ENCODE measurements at regions not wholly inside any gene's neighbourhood (a gene's known extent, or its start where the extent isn't known, plus 50 kb on each side); places are given as distances from the start of the nearest gene placed in this dataset.

DNA sequence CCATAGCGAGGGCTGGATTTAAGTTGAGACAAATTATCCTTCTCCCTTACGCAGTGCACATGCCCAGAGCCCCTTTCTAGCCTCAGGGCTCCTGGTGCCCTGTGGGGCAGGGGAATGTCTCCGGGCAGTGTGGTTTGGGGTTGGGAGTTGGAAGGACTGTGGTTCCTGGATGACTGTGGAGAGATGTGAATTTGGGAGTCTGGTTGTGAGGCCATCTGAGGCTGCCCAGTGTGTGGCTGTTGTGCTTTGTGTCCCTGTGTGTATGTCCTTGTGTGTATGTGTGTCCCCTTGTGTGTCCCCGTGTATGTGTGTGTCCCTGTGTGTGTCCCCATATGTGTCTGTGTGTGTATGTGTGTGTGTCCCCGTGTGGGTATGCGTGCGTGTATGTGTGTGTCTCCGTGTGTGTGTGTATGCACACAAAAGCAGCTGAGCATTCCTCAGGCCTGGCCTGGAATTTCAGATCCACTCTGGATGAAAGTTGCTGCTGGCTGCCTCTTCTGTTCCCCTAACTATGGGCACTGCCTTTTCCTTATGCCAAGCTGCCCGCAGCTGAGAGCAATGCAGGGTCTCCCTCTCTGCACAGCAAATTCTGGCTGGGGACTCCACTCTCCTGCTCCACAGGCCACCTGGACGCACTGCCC lies 65.4 kb downstream of the UBIAD1 start:
- no peak for DNase-seq

DNA sequence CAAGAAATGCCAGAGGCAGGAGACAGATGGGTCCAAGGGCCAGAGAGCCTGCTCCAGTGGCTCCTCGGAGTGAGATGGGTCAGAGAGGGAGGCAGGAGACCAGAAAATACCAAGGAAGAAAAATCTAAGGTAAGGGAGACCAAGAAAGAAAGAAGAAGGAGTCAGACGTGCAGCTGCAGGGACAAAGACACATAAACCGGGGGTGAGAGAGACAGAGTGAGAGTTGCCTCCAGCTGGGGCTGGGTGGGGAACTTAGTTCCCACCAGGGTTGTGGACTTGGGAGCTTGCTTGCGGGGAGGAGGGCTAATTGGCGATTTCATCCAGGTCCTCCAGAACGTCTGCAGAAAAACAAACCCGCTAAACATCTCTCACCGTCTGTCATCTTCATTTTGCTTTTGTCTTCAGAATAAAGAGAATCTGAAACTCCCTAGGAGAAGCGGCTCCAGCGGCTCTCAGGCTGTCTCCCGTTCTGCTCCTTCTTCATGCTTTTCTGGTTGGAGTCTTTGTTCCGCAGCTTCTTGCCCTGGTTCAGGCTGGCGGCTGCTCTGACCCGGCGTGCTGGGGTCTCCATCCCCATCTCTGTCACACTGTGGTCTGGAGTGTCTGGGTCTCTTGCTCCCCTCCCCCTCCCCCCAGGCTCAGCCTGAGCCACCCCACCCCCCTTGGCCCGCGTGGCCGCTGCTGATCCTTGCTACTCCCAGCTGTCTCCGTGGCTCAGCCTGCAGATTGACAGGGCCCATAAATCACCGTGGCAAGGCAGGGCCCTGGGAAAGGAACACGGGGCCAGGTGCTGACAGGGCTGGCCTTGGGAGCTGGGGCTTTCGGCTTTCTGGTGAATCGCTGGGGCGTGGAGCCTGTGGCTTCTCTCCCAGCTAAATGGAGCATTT lies 66.6 kb downstream of the UBIAD1 start:
- DNase-seq = no peak

DNA sequence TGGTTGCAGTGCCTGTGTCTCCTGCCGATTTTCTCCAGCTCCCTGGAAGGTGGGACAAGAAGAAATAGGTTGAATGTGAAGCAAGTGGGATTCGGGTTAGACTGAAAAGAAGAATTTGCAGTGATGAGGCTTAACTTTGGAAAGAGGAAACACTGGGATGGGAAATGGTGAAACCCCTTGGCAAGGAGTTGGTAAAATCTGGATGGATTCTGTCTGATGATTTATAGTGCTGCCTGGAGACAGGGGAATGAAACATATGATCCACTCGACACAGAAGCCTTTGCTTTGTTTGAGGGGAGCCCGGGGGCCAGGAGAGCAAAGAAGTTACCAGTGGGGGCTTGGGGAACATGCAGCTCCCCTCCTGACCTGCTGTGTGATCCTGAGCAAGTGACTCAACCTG lies 67.2 kb downstream of the UBIAD1 start:
- no peak for DNase-seq

GRCh38 chr1:11341901-11342552 lies 69.0 kb downstream of the UBIAD1 start:
- no peak for DNase-seq

GRCh38 chr1:11342621-11343032 lies 69.6 kb downstream of the UBIAD1 start:
- no peak for DNase-seq

- DNase-seq = no peak
These were observed 73.1 kb downstream of the UBIAD1 start for GRCh38 chr1:11345971-11346715.

DNA sequence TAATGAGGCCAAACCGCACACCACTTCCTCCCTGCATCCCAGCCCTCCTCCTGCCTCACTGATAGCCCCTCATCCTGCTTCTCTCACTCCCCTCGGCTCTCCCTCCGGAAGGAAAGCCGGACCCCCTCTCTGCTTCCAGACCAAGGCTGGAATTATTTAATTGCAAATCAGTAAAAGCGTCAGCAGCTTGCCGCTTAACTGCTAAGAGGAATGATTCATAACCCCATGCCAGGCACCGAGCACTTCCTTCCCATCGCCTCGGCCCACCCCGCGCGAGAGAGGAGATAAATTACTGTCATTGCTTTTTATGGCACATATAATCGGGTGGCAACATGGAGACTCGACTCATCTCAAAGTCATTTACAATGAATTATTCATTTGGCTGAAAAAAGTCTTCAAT lies 77.3 kb downstream of the UBIAD1 start:
- no peak for DNase-seq

DNA sequence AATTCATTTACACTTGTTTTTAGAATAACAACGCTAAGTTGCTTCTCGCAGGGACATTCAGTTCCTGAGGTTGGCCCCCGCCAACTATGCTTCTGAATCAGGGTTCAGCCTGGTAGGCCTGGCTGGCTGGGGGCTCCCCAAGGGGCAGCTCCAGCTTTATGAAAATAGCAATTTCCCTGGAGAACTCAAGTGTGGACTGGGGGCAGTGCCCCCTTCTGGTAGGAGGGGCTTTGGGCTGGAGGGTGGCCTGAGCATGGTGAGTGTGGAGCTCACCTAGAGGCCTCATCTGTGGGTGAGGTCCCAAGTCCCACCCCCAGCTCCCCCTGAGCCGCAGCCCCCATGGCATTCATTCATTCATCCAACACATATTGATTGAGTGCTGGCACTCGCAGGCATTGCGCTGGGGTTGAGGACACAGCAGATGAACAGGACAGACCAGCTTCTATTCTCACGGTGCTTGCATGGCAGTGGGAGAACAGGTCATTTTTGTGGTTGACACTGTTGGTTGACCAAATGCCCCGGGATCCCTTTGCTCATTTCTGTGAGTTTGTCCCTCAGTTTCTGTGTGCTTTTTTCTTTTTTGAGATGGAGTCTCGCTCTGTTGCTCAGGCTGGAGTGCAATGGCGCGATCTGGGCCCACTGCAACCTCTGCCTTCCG lies 79.2 kb downstream of the UBIAD1 start:
- DNase-seq = no peak

DNA sequence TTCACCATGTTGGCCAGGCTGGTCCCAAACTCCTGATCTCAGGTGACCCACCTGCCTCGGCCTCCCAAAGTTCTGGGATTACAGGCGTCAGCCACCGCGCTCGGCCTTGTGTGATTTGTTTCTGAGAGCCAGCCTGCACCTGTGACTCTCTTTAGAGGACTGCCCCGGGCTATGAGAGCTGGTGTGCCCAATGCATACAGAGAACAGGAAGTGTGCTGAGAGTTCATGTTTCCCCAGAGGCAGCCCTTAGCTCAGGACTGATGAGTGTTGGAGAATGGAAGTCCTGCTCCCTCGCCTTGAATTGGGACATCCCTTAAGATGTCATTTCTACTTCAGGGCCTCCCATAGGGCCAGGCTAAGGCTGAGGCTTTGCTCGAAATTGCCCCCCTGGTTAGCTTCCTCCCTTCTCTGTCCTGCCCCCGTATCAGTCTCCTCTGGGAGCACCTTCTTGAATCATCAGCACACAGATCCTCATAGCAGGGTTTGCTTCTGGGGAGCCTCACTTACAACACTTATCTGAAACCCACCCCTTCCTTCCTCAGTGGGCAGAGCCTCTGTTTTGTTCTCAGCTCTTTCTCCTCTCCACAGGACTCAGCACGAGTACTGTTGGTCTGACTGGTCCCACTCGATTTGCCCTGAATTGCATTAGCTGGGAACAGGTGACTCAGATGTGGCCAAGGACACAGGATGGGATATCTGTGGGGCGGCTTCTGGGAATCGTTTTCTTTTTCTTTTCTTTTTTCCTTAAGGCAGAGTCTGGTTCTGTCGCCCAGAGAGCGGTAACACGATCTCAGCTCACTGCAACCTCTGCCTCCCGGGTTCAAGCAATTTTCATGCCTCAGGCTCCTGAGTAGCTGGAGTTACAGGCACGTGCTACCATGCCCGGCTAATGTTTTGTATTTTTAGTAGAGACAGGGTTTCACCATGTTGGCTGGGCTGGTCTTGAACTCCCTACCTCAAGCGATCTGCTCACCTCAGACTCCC lies 80.1 kb downstream of the UBIAD1 start:
- DNase-seq = no peak

DNA sequence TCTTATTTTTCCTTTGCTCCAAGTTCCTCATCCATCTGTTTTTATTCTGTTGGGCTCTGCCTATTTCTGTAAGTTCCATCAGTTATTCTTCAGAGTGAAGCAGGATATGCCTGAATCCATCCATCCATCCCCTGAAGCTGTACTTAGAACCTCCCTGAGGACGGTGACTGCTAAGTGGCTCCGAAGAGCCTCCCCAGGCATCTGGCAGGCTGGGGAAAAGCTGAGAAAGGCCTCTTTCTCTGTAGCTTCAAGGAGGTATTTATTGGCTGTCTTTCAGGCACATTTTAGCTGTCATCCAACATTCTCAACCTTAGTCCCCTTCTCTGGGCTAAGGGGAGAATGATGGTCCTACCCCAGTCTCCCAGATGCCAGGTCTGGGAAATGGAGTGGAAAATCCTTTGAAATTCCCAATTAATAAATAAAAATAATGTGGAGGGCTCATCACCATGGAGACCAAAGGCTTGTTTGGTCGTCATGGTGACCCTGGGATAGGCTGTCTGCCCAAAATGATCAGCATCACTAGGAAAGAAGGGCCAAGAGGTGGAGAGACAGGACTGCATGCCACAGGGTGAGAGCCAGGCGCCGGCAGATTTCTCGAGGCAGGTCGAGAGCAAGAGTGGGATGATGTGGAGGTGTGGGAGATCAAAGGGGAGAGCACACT lies 82.0 kb downstream of the UBIAD1 start:
- DNase-seq = no peak

- no peak for DNase-seq
These were observed 82.8 kb downstream of the UBIAD1 start for GRCh38 chr1:11355559-11356475.

DNA sequence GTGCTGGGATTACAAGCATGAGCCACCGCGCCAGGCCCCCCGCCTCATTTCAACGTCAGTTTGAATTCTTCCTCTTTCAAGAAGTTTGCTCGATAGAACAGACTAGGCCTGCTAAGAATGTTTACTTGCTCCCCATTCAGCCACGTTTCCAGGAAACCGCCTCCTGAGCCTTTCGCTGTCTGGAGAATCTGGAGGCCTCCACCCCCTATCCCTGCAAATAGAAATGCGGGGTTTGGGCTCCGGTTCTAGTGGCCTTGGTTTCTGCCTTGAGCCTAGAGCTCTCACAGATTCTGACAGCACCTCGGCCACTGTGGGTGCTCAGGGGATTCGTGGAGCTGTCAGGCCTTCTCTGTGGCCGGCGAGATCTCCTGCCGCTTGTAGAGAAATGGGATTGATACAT lies 84.3 kb downstream of the UBIAD1 start:
- no peak for DNase-seq

- no peak for DNase-seq
These were observed 86.0 kb downstream of the UBIAD1 start for GRCh38 chr1:11358984-11359383.

DNA sequence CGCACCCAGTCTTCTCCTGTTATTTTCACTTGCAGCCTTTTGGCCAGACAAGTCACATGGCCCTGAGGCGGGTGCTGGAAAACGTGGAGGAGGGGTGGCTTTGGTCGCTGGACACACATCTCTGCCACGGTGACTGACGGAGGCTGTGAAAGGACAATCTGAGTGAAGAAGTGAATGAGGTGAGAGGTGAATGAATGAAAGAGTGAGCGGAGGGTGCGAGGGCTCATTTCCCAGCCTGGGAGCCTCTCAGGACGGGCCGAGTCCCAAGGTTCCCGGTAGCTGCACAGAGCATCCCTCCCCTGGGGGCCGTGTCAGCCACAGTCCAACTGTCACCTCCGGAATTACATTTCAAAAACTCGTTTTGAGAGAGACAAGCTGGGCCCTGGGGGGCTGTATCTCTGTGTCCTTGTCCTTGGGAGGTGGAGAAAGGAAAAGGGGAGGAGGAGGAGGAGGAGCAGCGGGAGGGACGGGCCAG lies 89.6 kb downstream of the UBIAD1 start:
- DNase-seq = no peak

GRCh38 chr1:11364170-11364569 lies 91.2 kb downstream of the UBIAD1 start:
- peak in 1 of 2 donors; percentile 15 for DNase-seq

DNA sequence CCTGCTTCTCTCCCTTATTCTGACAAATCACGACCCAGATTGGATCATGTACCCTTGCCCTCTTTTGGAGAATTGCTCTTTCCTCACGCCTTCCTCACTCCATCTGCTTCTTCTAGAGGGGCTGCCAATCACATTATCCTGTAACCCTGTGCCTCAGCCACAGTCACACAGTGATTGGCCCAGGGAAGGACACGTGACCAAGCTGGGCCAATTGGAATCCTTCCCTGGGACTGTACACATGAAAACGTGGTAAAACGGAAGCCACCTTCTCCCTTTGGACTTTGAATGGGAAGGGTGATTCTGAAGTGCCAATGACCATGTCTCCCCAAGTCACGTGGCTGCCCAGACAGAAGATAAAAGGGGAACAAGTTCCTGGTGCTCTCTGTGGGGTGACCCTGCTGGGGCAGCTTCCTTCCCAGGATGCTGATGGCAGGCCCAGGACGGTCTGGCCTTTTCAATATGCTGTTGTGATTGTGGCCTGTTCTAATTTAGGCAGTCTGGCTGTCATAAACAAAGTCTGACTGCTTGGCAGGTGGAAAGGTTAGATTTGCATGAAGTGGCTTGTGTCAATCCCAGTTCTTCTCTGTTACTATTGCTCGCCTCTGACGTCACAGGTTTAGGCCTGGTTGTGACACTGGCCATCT lies 92.9 kb downstream of the UBIAD1 start:
- DNase-seq = no peak

- no peak for DNase-seq
These were observed 100.3 kb downstream of the UBIAD1 start for GRCh38 chr1:11373029-11373894.
